Hepatocyte (in vitro differentiated cells): ENCODE measurements at regions not wholly inside any gene's neighbourhood (a gene's known extent, or its start where the extent isn't known, plus 50 kb on each side); places are given as distances from the start of the nearest gene placed in this dataset.

Source experiments
- DNase-seq: peaks from one replicate; pipeline ENCODE4 v3.0.0-alpha.2; 2016; ENCODE audit warnings: low spot score
- H2AFZ ChIP-seq: fragments of 200-600 bp; sonication (generic); 2 replicates; pipeline ENCODE4 v1.6.0; 2016; ENCODE audit warnings: antibody characterized with exemption, mild to moderate bottlenecking
- H3K27ac ChIP-seq: fragments of 200-600 bp; sonication (generic); 2 replicates; pipeline ENCODE4 v1.5.1; 2016; ENCODE audit warnings: mild to moderate bottlenecking
- H3K27me3 ChIP-seq: fragments of 200-600 bp; sonication (generic); 2 replicates; pipeline ENCODE4 v1.6.1; 2016
- H3K36me3 ChIP-seq: fragments of 200-600 bp; sonication (generic); replicated peaks from 2 replicates; pipeline ENCODE4 v1.5.1; 2016; ENCODE audit warnings: low read depth; ENCODE audit not compliant: insufficient read depth
- H3K4me1 ChIP-seq: fragments of 200-600 bp; sonication (generic); 2 replicates; pipeline ENCODE4 v1.5.1; 2016; ENCODE audit warnings: mild to moderate bottlenecking, moderate library complexity; ENCODE audit not compliant: insufficient read depth
- H3K4me2 ChIP-seq: fragments of 200-600 bp; sonication (generic); 2 replicates; pipeline ENCODE4 v1.6.0; 2016
- H3K4me3 ChIP-seq: fragments of 200-600 bp; sonication (generic); 2 replicates; pipeline ENCODE4 v1.5.1; 2016; ENCODE audit warnings: mild to moderate bottlenecking
- H3K79me2 ChIP-seq: fragments of 200-600 bp; sonication (generic); 2 replicates; pipeline ENCODE4 v1.6.0; 2017; ENCODE audit warnings: mild to moderate bottlenecking
- H3K9me2 ChIP-seq: fragments of 200-600 bp; sonication (generic); replicated peaks from 2 replicates; pipeline ENCODE4 v1.6.0; 2017; ENCODE audit warnings: mild to moderate bottlenecking; ENCODE audit not compliant: insufficient read depth
- H3K9me3 ChIP-seq: fragments of 200-600 bp; sonication (generic); 2 replicates; pipeline ENCODE4 v1.5.1; 2016; ENCODE audit warnings: low read depth, mild to moderate bottlenecking
- H4K20me1 ChIP-seq: fragments of 200-600 bp; sonication (generic); 2 replicates; pipeline ENCODE4 v1.6.0; 2016; ENCODE audit warnings: mild to moderate bottlenecking; ENCODE audit not compliant: insufficient read depth, poor library complexity, severe bottlenecking
- EZH2 ChIP-seq: fragments of 200-600 bp; sonication (generic); IDR thresholded peaks from 2 replicates; pipeline ENCODE4 v1.6.1; 2016; ENCODE audit warnings: antibody characterized with exemption, mild to moderate bottlenecking, borderline replicate concordance
- EZH2phosphoT487 ChIP-seq: fragments of 200-600 bp; sonication (generic); IDR thresholded peaks from one replicate; pipeline ENCODE4 v1.6.1; 2018; ENCODE audit warnings: antibody characterized with exemption, mild to moderate bottlenecking, low read depth, moderate library complexity; ENCODE audit not compliant: unreplicated experiment, severe bottlenecking
- WGBS: methylation state at CpG from one replicate; pipeline ENCODE4 v1.1.6; 2016; ENCODE audit warnings: low lambda C conversion rate; ENCODE audit errors: missing lambda C conversion rate; 5-methylcytosine and 5-hydroxymethylcytosine counted together
- TF ChIP-seq, protein P1 (sequence below): fragments of 200-600 bp; sonication (generic); IDR thresholded peaks from 2 replicates; pipeline ENCODE4 v1.5.1; 2016; ENCODE audit warnings: antibody characterized with exemption, mild to moderate bottlenecking; ENCODE audit not compliant: poor library complexity

DNA sequence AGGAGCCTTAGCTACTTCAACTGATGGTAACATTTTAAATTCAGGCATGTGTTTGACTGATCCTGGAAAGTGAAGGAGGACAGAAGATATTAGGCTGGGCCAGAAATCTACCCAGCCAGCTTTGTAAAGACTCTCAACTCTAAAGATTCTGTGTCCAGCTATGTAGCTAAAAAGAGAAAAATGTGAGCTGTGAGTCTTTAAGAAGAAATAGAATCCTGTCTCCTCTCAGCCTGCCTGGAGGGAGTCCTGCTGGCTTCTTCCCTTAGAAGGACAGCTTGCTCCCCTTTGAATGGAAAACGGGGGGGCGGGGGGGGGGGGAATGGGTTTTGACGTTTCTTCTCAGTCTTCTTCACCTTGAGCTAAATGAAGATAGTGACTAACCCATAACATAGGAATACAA lies 54.3 kb upstream of the INTU start:
- no peaks in the 10 kb centered on the region for H3K27me3 ChIP-seq
- H3K4me1 ChIP-seq: no peaks in the 10 kb centered on the region
- H3K4me2 ChIP-seq: no peak overlapping the region
- no peak overlapping the region for H3K4me3 ChIP-seq
- no peak for DNase-seq
- no peaks in the 10 kb centered on the region for H3K36me3 ChIP-seq
- H3K79me2 ChIP-seq: no peaks in the 10 kb centered on the region
- H3K9me3 ChIP-seq: no peaks in the 10 kb centered on the region
- 68% methylated on average over 3 of the region's 3 CpGs for WGBS
- H3K27ac ChIP-seq: no peak overlapping the region
- H3K9me2 ChIP-seq: no peaks in the 10 kb centered on the region
- TF ChIP-seq EZH2phosphoT487 (no peak), EZH2 (no peak)
- TF ChIP-seq, protein P1, sequence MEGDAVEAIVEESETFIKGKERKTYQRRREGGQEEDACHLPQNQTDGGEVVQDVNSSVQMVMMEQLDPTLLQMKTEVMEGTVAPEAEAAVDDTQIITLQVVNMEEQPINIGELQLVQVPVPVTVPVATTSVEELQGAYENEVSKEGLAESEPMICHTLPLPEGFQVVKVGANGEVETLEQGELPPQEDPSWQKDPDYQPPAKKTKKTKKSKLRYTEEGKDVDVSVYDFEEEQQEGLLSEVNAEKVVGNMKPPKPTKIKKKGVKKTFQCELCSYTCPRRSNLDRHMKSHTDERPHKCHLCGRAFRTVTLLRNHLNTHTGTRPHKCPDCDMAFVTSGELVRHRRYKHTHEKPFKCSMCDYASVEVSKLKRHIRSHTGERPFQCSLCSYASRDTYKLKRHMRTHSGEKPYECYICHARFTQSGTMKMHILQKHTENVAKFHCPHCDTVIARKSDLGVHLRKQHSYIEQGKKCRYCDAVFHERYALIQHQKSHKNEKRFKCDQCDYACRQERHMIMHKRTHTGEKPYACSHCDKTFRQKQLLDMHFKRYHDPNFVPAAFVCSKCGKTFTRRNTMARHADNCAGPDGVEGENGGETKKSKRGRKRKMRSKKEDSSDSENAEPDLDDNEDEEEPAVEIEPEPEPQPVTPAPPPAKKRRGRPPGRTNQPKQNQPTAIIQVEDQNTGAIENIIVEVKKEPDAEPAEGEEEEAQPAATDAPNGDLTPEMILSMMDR: no peak
- no peaks in the 10 kb centered on the region for H4K20me1 ChIP-seq
- no peak overlapping the region for H2AFZ ChIP-seq

DNA sequence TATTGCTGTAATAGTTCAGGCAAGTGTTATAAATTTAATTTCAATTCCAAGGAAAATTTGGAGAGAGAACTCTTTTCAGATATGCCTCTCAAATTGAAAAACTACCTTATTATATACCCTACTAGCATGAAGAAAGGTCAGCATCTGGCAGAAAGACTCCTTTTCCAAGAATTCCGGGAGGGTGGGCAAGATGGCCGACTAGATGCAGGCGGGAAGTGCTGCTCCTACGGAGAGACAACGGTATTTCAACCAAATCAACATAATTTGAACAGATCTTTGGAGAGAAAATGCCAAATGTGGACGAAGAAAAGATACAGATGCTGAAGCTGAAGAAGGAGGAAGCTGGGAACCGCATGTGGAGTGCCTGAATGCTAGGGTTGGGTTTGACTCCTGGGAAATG lies 53.8 kb upstream of the INTU start:
- DNase-seq: no peak
- TF ChIP-seq, protein P1: no peak
- TF ChIP-seq EZH2phosphoT487 (no peak), EZH2 (no peak)
- no peaks in the 10 kb centered on the region for H3K9me3 ChIP-seq
- no peaks in the 10 kb centered on the region for H3K9me2 ChIP-seq
- no peak overlapping the region for H3K4me3 ChIP-seq
- H3K27me3 ChIP-seq: no peaks in the 10 kb centered on the region
- 97% methylated on average over 7 of the region's 7 CpGs for WGBS
- no peak overlapping the region for H2AFZ ChIP-seq
- H3K79me2 ChIP-seq: no peaks in the 10 kb centered on the region
- no peaks in the 10 kb centered on the region for H3K36me3 ChIP-seq
- H3K4me1 ChIP-seq: no peaks in the 10 kb centered on the region
- H3K4me2 ChIP-seq: no peak overlapping the region
- no peaks in the 10 kb centered on the region for H4K20me1 ChIP-seq
- H3K27ac ChIP-seq: no peak overlapping the region

DNA sequence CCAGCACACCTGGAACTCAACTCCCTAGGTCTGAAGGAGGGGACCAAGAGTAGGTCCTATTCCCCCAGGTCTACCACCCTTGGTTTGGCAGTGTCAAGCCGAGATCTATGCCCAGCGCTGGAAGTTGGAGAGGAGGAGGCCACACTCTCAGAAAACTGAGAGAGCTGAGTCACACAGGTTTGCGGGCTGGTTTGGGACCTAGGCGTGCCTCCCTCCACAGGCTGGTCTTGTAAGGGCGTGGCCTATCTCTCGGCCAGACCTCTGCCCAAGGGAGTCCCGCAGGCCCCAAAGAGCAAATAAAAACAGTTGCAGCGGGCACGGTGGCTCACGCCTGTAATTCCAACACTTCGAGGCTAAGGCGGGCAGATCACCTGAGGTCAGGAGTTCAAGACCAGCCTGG lies 52.9 kb upstream of the INTU start:
- Histone ChIP-seq H2AFZ (no peak overlapping the region), H3K4me3 (no peak overlapping the region), H3K4me1 (no peaks in the 10 kb centered on the region), H3K9me3 (no peaks in the 10 kb centered on the region), H3K79me2 (no peaks in the 10 kb centered on the region), H3K36me3 (no peaks in the 10 kb centered on the region), H3K9me2 (no peaks in the 10 kb centered on the region), H3K27me3 (no peaks in the 10 kb centered on the region), H3K4me2 (no peak overlapping the region), H4K20me1 (no peaks in the 10 kb centered on the region), H3K27ac (no peak overlapping the region)
- TF ChIP-seq, protein P1: no peak
- TF ChIP-seq EZH2: no peak
- no peak for TF ChIP-seq EZH2phosphoT487
- DNase-seq: no peak
- WGBS: 92% methylated on average over 12 of the region's 12 CpGs

DNA sequence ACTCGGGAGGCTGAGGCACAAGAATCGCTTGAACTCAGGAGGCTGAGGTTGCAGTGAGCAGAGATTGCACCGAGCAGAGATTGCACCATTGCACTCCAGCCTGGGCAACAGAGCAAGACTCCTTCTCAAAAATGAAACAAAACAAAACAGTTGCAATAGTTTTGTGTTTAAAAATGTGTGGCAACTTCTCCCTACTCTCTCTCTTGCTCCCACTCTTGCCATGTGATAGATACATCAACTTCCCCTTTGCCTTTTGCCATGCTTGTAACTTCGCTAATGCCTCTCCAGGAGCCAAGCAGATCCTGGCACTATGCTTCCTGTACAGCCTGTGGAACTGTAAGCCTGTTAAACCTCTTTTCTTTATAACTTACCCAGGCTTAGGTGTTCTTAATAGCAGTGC lies 52.5 kb upstream of the INTU start:
- Histone ChIP-seq H3K9me3 (no peaks in the 10 kb centered on the region), H3K36me3 (no peaks in the 10 kb centered on the region), H4K20me1 (no peaks in the 10 kb centered on the region), H3K4me3 (no peak overlapping the region), H3K79me2 (no peaks in the 10 kb centered on the region), H3K9me2 (no peaks in the 10 kb centered on the region), H2AFZ (no peak overlapping the region), H3K27me3 (no peaks in the 10 kb centered on the region), H3K4me2 (no peak overlapping the region), H3K27ac (no peak overlapping the region), H3K4me1 (no peaks in the 10 kb centered on the region)
- TF ChIP-seq, protein P1: no peak
- TF ChIP-seq EZH2: no peak
- no peak for TF ChIP-seq EZH2phosphoT487
- DNase-seq: no peak
- WGBS: 99% methylated on average over 4 of the region's 4 CpGs
